Central memory CD4-positive, alpha-beta T cell (primary cell): ENCODE measurements at regions not wholly inside any gene's neighbourhood (a gene's known extent, or its start where the extent isn't known, plus 50 kb on each side); places are given as distances from the start of the nearest gene placed in this dataset.

Experiments used
- DNase-seq: peaks from one replicate; pipeline ENCODE4 v3.0.0; 2022

DNA sequence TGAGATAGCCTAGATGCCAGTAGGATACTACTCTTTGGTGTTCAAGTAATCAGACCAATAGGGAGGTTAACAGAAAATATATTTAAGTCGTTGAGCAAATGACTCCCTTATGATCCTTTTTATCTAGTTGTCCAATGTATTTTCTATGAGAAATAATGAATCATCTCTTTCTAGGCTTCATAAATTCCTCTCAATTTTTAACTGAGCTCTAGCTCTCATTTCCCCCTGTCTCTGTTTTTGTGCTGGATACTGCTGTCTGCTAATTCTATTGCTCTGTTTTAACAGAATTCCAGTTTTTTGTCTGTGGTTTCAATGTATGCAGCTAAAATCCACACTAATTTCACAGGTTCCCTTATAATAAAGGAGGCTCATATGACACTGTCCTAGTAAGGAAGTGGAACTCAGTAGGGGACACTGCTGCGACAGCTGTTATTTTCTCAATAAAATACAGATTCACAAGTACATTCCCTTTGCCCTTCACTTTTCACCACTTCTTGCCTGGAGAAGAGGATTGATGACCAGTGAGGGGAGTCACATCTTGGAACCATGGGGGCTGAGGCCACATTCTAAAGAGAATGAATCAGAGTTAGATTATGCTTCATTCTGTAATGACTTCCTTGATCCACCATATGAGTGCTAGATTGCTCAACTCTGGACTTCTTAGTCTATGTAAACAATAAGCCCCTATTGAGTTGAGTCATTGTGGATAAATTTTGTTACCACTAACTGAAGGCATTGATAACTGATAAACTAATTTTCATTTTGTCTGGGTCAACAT is 558.7 kb upstream of the KCNMB2 start:
- DNase-seq = no peak

DNA sequence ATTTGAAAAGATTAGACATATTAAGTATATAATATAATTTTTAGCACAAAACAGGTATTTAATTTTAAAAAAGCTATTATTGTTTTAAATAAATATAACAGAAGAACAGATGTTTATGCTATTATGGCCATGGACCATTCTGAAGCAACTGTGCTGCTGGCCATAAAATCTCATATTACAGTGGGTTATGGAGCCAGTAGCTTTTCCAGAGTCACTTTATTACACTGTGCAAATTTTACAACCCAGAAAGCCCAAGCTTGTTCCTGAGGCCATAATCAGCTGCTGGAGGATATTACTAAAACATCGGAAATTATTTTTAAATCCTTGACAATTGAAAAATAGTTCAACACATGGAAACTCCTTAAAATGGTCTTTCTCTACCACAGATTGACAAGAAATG is 557.3 kb upstream of the KCNMB2 start:
- DNase-seq = no peak

DNA sequence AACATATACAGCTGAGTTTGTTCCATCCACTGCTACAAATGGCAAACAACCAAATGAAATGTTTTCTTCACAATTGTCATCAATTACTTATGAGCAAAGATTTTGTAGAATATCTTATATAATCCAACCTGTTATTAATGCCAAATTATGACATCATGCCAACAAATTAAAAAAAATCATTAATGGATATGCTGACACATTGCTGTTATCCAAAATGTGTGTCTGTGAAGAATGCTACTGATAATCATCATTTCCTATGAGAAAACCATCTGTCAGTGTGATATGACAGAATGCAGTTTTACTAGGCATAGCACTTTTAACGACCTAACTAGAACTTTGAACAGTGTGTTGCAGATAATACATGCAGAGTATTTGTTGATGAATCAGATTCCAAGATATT is 556.5 kb upstream of the KCNMB2 start:
- DNase-seq = no peak

DNA sequence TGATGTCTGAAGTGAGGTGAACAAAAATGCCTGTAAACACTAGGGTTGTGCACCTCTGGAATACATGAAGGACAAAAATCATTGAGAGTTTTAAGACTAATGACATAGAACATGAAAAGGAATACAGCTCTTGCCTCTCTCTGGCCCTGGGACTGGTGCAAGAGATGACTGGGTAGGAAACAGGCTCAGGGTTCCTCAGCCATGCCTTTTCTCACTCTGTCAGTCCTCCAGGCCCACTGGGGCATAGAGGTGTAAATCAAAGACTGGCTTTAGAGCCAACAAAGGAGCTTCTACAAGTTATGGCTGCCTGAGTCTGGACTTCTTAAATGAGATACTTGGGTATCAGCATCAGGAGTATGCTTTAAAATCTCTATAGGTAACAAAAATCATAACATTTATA is 554.7 kb upstream of the KCNMB2 start:
- no peak for DNase-seq

DNA sequence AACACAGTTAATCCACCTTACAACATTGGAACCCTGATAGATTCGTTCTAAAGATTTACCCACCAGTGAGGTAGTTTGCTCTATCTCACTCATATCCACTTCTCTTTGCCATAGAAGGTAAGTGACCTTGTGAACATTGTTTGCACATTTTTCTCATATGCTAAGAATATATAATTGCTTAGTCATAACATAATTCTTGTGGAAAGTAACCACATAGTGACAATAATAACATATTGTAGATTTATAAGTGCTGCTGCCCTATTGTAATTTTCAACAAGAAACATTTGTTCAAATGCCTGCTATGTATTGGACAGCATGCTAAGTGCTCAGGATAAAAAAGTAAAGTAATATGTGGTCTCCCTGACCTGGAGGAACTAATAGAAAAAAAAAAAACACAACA is 554.2 kb upstream of the KCNMB2 start:
- DNase-seq = no peak

DNA sequence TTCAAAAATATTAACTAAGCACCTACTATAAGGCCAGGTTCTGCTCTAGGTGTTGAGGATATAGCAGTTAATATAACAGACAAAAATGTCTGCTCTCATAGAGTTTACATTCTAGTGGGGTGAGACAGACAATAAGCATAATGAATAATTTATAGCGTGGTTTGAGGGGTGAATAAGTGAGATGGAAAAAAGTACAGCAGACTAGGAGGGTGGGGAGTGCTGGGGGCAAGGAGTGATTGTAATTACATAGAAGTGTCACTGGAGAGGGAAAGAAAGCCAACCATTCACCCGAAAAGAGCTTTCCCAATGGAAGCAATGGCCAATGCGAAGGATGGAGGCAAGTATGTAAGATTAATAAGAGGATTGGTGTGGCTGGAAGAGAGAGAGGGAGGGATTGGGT is 552.9 kb upstream of the KCNMB2 start:
- no peak for DNase-seq

DNA sequence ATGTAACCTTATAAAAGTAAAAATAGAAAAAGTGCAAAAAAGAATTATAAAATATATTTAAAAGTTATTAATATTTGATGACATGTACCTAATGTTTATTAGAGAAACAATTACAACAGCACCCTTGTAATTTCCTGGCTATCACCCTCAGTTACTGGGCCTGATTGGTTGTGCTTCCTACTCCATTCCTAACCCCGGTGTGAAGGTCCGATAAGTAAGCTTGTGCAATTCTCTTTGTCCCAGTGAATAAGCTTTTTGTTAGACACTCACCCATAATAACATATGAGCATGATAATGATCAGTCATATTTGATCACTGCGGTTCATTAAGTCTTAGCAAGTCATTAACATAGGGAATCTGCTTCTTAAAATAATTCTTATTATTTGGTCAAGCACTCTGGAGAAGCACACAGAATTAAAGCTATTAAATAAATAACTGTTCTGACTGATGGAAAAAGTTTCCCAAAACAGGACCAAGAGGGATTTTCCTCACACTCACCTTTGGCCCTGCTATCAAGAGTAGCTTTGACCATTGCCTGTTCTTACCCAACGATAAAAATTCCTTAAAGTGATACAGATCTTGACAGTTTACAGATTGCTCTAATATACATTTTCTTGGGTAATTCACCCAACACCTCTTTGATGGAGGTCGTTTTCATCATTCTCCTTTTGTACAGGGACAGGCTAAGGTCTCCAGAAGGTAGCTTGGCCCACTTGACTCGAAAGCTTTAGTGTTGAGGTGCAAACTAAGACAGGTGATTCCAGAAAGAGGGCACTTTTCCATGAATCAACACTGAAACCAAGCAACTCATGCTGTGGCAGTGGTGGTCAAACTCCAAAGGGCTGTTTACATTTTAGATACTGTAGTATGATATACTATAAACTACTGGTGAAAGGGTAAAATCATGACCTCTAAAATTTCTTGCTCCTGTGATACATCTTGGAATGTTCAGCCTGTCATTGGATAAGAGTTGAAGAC is 543.0 kb upstream of the KCNMB2 start:
- no peak for DNase-seq

DNA sequence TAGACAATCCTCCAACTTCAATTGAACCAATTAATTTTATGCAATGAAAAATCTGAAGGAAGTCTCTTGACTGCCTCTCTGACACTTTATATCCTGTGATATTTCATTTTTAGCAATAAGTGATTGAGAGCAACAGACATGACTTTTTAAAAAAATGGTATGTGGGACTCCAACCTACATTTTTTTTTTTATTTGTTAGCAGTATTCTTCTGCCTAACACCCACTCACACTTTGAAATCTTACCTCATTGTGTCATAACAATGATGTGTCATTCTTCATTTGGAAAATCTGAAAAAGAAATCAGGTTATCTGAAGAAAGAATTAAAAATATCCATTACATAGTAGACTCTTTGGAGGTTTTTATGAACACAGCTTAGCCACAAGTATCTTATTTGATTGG is 541.3 kb upstream of the KCNMB2 start:
- no peak for DNase-seq

DNA sequence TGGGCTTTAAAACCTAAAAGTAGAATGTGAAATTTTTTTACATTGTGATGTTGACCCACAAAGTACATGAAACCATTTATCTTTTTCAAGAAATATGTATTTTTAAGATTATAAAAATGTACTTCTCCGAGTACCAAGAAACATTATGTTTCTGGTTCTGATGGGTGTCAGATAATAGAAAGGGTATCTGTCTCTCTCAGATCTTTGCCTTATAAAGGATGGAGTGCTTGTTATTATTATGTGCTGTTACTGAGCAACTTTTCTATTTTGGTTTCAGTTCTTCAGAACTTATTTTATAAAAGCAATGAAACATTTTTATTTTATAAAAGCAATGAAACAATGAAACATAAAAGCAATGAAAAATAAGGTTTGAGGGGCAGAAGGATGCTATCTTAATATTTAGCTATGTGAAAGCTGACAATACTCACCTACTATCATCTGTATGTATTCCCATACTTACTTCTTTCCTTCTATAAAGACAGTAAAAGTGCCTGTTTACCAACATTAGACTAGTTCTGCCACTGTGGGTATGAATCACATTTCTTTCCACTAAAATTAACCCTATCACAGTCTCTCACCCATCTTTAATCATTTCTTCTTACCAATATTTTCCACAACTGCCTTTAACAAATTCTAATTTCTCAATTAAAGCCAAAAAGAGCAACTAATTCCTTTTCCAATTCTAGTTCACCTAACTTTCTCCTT is 540.7 kb upstream of the KCNMB2 start:
- DNase-seq = no peak

DNA sequence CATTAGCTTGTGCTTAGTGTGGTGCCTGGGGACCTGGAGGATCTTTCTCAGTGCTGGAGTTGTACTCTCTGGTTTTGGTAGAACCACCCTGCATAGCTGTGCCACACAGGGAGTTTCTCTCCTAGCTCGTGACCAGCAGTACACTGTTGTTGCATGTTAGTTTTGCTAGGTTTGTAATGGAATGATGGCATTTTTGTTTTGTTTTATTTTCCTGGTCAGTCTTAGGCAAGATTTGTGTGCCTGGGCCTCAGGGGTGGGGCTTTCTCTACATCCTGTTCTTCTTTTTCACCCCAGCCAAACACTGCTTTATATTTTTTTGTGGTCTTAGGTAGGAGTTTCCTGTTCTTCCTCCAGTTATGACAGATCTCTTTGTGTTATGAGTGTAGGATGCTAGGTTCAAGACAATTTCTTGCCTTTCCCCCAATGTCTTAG is 534.5 kb upstream of the KCNMB2 start:
- DNase-seq = peak; percentile 3

DNA sequence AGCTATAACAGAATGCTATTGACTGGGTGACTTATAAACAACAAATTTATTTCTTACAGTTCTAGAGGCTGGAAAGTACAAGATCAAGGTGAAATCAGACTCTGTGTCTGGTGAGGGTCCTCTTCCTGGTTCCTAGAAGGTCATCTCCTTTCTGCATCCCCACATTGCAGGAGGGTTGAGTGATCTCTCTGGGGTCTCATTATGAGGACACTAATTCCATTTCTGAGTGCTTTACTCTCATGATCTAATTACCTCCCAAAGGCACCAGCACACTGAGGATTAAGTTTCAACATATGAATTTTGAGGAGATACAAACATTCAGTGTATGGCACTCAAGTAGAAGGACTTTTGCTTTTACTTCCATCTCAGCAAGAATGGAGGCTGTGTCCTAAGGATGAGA is 534.1 kb upstream of the KCNMB2 start:
- no peak for DNase-seq

DNA sequence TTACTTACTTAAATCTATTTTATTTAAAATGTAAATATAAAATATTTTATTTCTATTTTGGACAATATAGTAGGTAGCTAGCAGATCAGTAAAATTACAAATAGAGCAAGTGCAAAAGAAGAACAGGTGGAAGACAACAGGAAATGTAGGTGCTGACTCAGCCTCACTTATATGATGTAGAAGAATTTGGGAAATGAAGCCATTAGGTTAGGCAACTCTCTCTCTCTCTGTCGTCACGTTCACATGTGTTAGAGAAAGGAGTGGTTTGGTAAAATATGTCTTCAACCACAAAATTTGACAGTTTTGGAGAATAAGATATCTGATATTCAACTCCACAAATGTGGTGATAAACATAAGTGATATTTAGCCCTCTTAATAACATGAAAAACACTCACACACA is 532.5 kb upstream of the KCNMB2 start:
- no peak for DNase-seq

DNA sequence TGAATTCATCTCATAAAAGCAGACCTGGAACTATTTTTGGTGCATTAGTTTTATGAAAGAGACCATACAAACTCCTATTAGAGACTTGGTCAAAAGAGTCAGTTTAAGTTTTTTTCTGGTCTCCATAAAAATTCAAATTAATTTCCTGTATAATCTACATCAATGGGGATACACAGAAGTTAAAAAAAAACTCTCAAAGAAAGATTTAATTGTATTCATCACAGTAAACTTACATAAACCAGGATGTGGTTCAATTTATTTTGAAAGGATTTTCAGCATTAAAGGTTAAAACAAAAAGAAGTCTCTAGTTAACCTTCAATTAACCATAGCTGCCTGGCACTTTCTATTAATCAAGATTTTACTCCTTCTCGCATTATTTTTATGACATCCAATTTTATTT is 530.3 kb upstream of the KCNMB2 start:
- DNase-seq = no peak

DNA sequence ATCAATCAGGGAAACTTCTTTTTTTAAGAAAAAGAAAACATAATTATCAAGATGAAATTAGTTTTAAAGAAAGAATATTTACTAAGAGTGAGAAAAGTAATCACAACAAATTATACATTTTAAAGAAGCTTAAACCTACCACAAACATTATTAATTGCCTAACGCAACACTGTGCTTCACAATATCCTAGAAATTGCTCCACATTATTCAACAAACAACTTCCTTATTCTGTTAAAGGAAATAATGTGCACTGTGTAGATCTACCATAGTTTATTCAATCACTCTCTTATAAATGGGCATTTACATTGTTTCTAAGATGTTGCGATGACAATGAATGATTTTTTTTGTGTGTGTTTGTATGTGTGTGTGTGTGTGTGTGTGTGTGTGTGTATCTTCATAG is 525.9 kb upstream of the KCNMB2 start:
- no peak for DNase-seq

DNA sequence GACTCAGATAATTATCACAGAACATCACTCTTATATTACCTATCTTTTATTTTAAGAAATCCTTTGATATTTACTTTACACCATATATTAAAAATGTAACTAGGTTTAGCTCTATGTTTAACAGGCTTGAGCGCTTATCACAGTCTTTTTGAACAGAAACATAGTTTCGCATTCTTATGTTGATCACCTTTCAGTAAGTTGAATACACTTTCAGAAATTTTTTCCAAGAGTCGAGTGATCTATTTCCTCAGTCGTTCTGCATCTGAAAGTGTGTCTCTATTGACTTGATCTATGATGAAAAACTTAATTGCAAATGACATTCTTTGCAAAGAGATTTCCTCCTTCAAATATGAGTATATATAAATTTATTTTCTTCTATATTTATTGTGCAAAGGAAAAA is 516.6 kb upstream of the KCNMB2 start:
- no peak for DNase-seq

DNA sequence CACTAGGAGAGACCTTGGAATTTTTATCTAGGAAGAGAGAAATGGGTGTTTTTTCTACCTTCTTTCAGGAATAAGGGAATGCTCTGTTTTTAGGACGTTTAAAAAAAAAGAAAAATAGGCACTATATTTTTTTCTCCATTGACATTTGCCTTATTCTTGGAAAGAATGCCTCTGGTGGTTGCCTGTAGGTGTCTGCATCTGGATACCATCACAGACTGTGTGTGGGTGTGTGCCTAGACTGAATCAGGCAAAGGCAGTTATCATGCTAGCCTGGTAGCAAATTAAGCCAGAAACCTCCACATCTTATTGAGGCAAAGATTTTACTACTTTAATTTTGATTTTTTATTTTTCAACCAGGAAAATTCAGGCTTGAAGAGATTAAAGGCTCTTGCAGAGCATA is 513.6 kb upstream of the KCNMB2 start:
- no peak for DNase-seq

DNA sequence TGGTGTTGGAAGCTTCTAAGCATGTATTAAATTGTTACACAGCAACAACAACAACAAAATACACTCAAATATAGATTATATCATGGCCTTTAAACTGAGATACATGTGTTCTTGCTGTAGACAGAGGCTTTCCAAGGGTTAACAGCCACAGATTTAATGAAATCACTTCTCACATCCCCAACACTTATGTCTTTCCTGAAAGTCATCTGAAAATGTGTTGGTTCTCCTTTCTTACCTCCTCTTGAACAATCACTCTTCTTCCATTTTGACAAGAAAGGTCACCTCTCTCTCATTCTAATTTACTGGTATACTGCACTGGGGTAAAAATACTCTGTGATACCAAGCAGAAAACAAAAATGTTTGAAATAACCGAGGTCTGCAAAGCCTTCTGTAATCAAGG is 507.3 kb upstream of the KCNMB2 start:
- no peak for DNase-seq

DNA sequence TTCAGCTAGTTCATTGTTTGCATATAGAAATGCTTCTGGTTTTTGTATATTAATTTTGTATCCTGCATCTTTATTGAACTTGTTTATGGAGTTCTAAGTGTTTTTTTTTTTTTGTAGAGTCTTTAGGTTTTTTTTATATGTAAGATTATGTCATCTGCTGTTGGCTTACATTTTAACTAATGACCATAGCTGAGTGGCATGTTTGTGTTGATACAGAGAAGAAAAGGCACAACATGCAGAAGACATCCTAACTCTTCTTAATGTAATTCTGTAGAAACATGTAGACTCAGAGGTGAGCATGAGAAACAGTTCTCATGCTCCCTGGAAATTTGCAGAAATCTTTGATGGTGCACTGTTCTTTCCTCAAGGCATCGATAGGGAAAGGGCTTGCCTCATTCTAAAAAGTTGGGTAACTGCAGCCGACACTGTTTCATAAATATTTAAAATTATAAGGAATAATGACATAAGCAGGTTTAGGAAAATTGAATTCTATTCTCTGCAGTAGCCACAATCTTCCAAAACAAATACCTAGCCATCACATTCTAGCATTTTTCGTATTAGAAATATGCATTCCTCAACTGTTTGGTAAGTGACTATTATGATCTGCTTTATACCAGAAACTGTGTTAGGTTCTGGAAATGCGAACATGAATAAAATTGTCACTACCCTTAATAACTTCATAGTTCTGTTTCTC is 499.6 kb upstream of the KCNMB2 start:
- no peak for DNase-seq

DNA sequence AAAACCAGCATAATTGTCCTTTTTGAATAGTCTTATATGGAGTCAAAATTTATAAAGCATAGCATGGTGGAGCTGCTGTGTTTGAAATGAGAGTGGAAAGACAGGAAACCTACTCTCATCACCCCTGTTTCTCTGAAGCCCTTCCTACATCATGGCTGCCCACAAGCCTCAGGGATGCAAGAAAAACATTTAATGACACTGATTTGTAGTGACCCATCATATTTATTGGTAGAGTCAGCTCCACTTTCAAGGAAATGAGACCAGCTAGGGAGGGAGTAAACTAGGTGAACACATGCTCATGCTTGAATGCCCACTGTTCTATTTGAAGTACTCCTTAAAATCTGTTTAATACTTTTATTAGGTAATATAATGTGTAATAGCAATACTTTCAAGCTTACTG is 494.3 kb upstream of the KCNMB2 start:
- no peak for DNase-seq

DNA sequence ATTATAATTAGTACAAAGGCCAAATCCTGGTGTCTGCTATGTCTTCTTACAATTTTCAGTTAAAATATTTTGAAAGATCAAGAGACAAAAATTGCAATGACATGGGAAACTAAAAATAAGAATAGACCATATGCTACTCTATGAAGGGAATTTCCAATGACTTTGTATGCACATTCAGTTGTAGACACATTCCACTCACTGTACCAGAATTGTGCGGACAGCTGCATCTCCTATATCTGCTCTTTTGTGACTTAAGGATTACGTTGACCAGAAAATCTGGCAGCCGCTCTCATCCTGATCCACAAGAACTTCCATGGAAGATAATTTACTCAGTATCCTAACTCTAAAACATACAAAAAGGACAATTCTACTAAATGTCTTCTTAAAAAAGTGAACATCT is 493.9 kb upstream of the KCNMB2 start:
- no peak for DNase-seq

DNA sequence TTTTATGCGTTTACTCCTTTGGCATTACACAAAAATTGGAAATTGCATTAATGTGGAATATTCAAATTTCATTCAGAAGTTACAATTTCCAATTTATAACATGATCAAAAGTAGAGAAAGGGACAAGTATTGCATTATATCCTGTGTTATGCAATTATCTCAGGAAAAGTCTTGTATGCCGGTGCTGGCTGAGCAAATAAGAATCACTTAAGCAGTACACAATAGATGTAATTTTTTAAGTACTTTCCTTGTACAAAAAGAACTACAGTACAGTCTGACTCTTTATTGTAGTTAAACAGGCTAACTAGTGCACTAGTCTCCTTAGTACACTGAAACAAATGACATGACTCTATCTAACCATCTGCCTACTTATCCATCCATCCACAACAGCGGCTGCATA is 493.2 kb upstream of the KCNMB2 start:
- no peak for DNase-seq

DNA sequence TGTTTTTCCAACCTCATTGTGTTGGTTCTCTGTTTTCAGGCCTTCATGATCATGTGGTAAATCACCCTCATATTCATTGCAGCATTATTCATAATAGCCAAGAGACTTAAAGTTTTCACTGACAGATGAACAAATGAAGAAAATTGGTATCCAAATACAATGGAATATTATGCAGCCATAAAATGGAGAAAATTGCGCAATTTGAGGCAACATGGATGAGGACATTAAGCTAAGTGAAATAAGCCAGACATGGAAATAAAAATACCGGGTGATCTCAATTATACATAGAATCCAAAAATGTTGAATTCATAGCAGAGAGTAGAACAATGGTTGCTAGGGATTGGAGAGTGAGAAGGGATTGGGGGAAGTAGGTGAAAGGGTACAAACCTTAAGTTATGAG is 491.9 kb upstream of the KCNMB2 start:
- no peak for DNase-seq

DNA sequence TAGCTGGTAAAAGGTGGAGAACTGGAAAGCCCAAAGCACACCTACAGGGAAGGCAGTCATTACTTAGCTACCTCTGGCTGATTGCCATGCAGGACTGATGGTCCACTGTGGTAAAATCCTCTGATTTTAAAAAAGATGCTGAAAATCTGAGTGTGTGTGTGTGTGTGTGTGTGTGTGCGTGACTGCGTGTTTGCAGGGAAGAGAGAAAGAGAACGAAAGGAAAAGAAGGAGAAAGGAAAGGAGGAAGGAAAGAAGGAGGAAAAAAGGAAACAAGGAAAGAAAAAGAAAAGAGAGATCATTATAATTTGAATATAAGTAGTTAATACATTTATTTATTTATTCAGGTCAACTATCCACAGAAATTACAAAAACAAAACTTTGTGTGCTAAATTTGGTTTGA is 488.7 kb upstream of the KCNMB2 start:
- DNase-seq = no peak
